IMR-90 (cell line): ENCODE measurements at regions not wholly inside any gene's neighbourhood (a gene's known extent, or its start where the extent isn't known, plus 50 kb on each side); places are given as distances from the start of the nearest gene placed in this dataset.

ENCODE experiments used
- ATAC-seq: fragments of 200-7000 bp; cut with Tn5 transposase; 2 replicates; pipeline ENCODE4 v1.9.1; 2020; ENCODE audit warnings: low read depth, mild to moderate bottlenecking, moderate library complexity
- BruUV-seq: library from RNA; stranded (reverse); fragments of 400-500 nt; replicated peaks from 2 replicates; lab custom pipeline; 2021; lab: Mats Ljungman, UMichigan
- CTCF ChIA-PET: fragments of 300-600 bp; formaldehyde crosslinking; extraction: SDS; loops from one replicate; lab custom pipeline; 2021; ENCODE audit warnings: antibody characterized with exemption; lab: Yijun Ruan, JAX
- POLR2A ChIA-PET: fragments of 300-600 bp; sonication (Branson Sonifier 250); formaldehyde crosslinking; loops from one replicate; lab custom pipeline; 2022; ENCODE audit warnings: antibody characterized with exemption; ENCODE audit not compliant: unreplicated experiment; lab: Charles Lee
- DNase-seq: peaks from one replicate; pipeline ENCODE4 v3.0.0; 2013
- H2AFZ ChIP-seq: replicated peaks from 2 replicates; pipeline ENCODE3; 2013; ENCODE audit warnings: low read length, mild to moderate bottlenecking; ENCODE audit not compliant: poor library complexity
- H2AK5ac ChIP-seq: 2 replicates; pipeline ENCODE4 v1.6.1; 2013; ENCODE audit warnings: low read depth, low read length, inconsistent platforms
- H2AK9ac ChIP-seq: replicated peaks from 2 replicates; pipeline ENCODE3; 2013; ENCODE audit warnings: mild to moderate bottlenecking, low read depth, low read length, moderate library complexity; ENCODE audit not compliant: poor library complexity
- H2BK120ac ChIP-seq: 2 replicates; pipeline ENCODE4 v1.6.1; 2013; ENCODE audit warnings: low read depth, low read length, inconsistent platforms
- H2BK15ac ChIP-seq: 3 replicates; pipeline ENCODE4 v1.6.1; 2013; ENCODE audit warnings: low read depth, low read length, inconsistent platforms
- H2BK20ac ChIP-seq: 2 replicates; pipeline ENCODE4 v1.6.1; 2013; ENCODE audit warnings: low read depth, mild to moderate bottlenecking, inconsistent platforms, low read length, moderate library complexity
- H2BK5ac ChIP-seq: 2 replicates; pipeline ENCODE4 v1.6.1; 2013; ENCODE audit warnings: mild to moderate bottlenecking, low read depth, low read length, inconsistent platforms; ENCODE audit not compliant: poor library complexity, severe bottlenecking
- H3K14ac ChIP-seq: replicated peaks from 2 replicates; pipeline ENCODE4 v1.6.1; 2013; ENCODE audit warnings: low read depth, low read length, inconsistent platforms
- H3K18ac ChIP-seq: 2 replicates; pipeline ENCODE4 v1.6.1; 2013; ENCODE audit warnings: low read depth, low read length, control low read depth
- H3K23ac ChIP-seq: 2 replicates; pipeline ENCODE4 v1.6.1; 2013; ENCODE audit warnings: low read depth, low read length, inconsistent platforms
- H3K27ac ChIP-seq: 2 replicates; pipeline ENCODE4 v1.5.1; 2013; ENCODE audit warnings: mild to moderate bottlenecking, control low read depth, low read length; ENCODE audit not compliant: insufficient read depth
- H3K27me3 ChIP-seq: 2 replicates; pipeline ENCODE4 v1.6.1; 2013; ENCODE audit warnings: low read length; ENCODE audit not compliant: control insufficient read depth, insufficient read depth
- H3K36me3 ChIP-seq: 2 replicates; pipeline ENCODE4 v1.6.1; 2013; ENCODE audit warnings: low read length, mixed read lengths; ENCODE audit not compliant: control insufficient read depth, insufficient read depth
- H3K4ac ChIP-seq: 2 replicates; pipeline ENCODE4 v1.6.1; 2013; ENCODE audit warnings: low read depth, low read length, inconsistent platforms
- H3K4me1 ChIP-seq: 2 replicates; pipeline ENCODE4 v1.6.1; 2013; ENCODE audit warnings: low read length, mixed read lengths; ENCODE audit not compliant: control insufficient read depth, insufficient read depth
- H3K4me2 ChIP-seq: 2 replicates; pipeline ENCODE4 v1.6.1; 2013; ENCODE audit warnings: low read depth, mild to moderate bottlenecking, control low read depth, low read length, moderate library complexity
- H3K4me3 ChIP-seq: 2 replicates; pipeline ENCODE4 v1.5.1; 2013; ENCODE audit warnings: low read depth, mild to moderate bottlenecking, control low read depth, low read length, moderate library complexity; ENCODE audit not compliant: insufficient read depth
- H3K56ac ChIP-seq: 2 replicates; pipeline ENCODE4 v1.6.1; 2013; ENCODE audit warnings: low read length, inconsistent platforms; ENCODE audit not compliant: insufficient read depth; ENCODE audit errors: extremely low read depth
- H3K79me1 ChIP-seq, 2 experiments: 2 replicates each; pipeline ENCODE4 v1.6.1; 2013; ENCODE audit warnings: low read length in 2 of 2, inconsistent platforms in 1 of 2, low read depth in 1 of 2
- H3K9ac ChIP-seq: 2 replicates; pipeline ENCODE4 v1.6.1; 2013; ENCODE audit warnings: low read depth, low read length, control low read depth
- H3K9me1 ChIP-seq: 2 replicates; pipeline ENCODE4 v1.6.1; 2013; ENCODE audit warnings: low read length, inconsistent platforms; ENCODE audit not compliant: insufficient read depth
- H3K9me3 ChIP-seq: 2 replicates; pipeline ENCODE4 v1.6.1; 2013; ENCODE audit warnings: low read length; ENCODE audit not compliant: control insufficient read depth, insufficient read depth
- H4K20me1 ChIP-seq: 2 replicates; pipeline ENCODE4 v1.6.1; 2013; ENCODE audit warnings: low read length, inconsistent platforms; ENCODE audit not compliant: insufficient read depth
- H4K5ac ChIP-seq: 2 replicates; pipeline ENCODE4 v1.6.1; 2013; ENCODE audit warnings: mild to moderate bottlenecking, low read depth, low read length, control low read depth
- H4K8ac ChIP-seq, 2 experiments: 2 replicates each; pipeline ENCODE4 v1.6.1; 2013; ENCODE audit warnings: low read depth in 2 of 2, low read length in 2 of 2, control low read depth in 1 of 2, inconsistent platforms in 1 of 2
- H4K91ac ChIP-seq: 2 replicates; pipeline ENCODE4 v1.6.1; 2013; ENCODE audit warnings: low read depth, low read length, inconsistent platforms; ENCODE audit not compliant: insufficient read depth
- CHD1 ChIP-seq: IDR thresholded peaks from 2 replicates; pipeline ENCODE4 v1.6.1; 2012; ENCODE audit warnings: low read depth, low read length, improper control_type of control experiment
- CTCF ChIP-seq: conservative IDR thresholded peaks from 2 replicates; pipeline ENCODE4 v1.5.1; 2012; ENCODE audit warnings: mild to moderate bottlenecking, low read depth, low read length, improper control_type of control experiment
- WGBS, 2 experiments: methylation state at CpG; one replicate each; pipeline versions ENCODE4 v1.1.5 to v1.1.7; 2013; ENCODE audit warnings: missing lambda C conversion rate in 2 of 2; ENCODE audit not compliant: insufficient read length in 1 of 2; ENCODE audit errors: extremely low coverage in 2 of 2; 5-methylcytosine and 5-hydroxymethylcytosine counted together
- dilution Hi-C: fragments of 300-500 bp; cut with HindIII; formaldehyde crosslinking; loops from one replicate; pipeline ENCODE4 v1.14.3; 2018; ENCODE audit warnings: low sequenced_read_pairs; ENCODE audit not compliant: unreplicated experiment
- in situ Hi-C: fragments of 300-500 bp; cut with MboI; formaldehyde crosslinking; loops from 3 replicates; pipeline ENCODE4 v1.14.3; 2019; ENCODE audit warnings: low sequenced_read_pairs, inconsistent platforms, mixed read lengths
- intact Hi-C: fragments of 100-400 bp; cut with micrococcal nuclease; formaldehyde crosslinking; loops from 2 replicates; pipeline ENCODE4 v1.10.0; 2022

- POLR2A ChIA-PET: no interaction called here
- H4K20me1 ChIP-seq: no peaks in the 10 kb centered on the region
- H3K4me2 ChIP-seq: no peak overlapping the region
- H2BK120ac ChIP-seq: no peak overlapping the region
- no peaks in the 10 kb centered on the region for H3K36me3 ChIP-seq
- 100% methylated on average over 1 of the region's 5 CpGs; no CpG with 5 or more reads in 1 of the 2 experiments for WGBS, 2 experiments
- no peak overlapping the region for H4K5ac ChIP-seq
- dilution Hi-C loops: no loop called here
- H3K9ac ChIP-seq: no peak overlapping the region
- no peak overlapping the region for H2AK5ac ChIP-seq
- H3K4ac ChIP-seq: no peak overlapping the region
- no peaks in the 10 kb centered on the region for H3K27me3 ChIP-seq
- H3K56ac ChIP-seq: no peak overlapping the region
- no peak overlapping the region for H3K4me3 ChIP-seq
- no peak overlapping the region for H4K8ac ChIP-seq
- no peaks in the 10 kb centered on the region for H3K79me1 ChIP-seq
- no peaks in the 10 kb centered on the region for H3K9me3 ChIP-seq
- no peak overlapping the region for H2BK5ac ChIP-seq
- in situ Hi-C loops: no loop called here
- no peak for TF ChIP-seq CTCF
- TF ChIP-seq CHD1: no peak
- no peak overlapping the region for H2AFZ ChIP-seq
- H3K14ac ChIP-seq: no peak overlapping the region
- H3K18ac ChIP-seq: no peak overlapping the region
- no peak for ATAC-seq
- H2BK20ac ChIP-seq: no peak overlapping the region
- intact Hi-C loops: no loop called here
- no peak overlapping the region for H3K27ac ChIP-seq
- no TSS peak for BruUV-seq
- no peak overlapping the region for H2AK9ac ChIP-seq
- no peak overlapping the region for H4K91ac ChIP-seq
- H2BK15ac ChIP-seq: no peak overlapping the region
- H3K9me1 ChIP-seq: no peaks in the 10 kb centered on the region
- H3K23ac ChIP-seq: no peak overlapping the region
- no peaks in the 10 kb centered on the region for H3K4me1 ChIP-seq
- CTCF ChIA-PET: no interaction called here
- DNase-seq: no peak
Observed at GRCh38 chr4:110335399-110335798, 137.0 kb upstream of the ELOVL6 start.
